ENCODE measurements at regions not wholly inside any gene's neighbourhood (a gene's known extent, or its start where the extent isn't known, plus 50 kb on each side); places are given as distances from the start of the nearest gene placed in this dataset.

- no peak for DNase-seq
These were observed 51.5 kb upstream of the ARID1B start for GRCh38 chr6:156725712-156726111.

DNA sequence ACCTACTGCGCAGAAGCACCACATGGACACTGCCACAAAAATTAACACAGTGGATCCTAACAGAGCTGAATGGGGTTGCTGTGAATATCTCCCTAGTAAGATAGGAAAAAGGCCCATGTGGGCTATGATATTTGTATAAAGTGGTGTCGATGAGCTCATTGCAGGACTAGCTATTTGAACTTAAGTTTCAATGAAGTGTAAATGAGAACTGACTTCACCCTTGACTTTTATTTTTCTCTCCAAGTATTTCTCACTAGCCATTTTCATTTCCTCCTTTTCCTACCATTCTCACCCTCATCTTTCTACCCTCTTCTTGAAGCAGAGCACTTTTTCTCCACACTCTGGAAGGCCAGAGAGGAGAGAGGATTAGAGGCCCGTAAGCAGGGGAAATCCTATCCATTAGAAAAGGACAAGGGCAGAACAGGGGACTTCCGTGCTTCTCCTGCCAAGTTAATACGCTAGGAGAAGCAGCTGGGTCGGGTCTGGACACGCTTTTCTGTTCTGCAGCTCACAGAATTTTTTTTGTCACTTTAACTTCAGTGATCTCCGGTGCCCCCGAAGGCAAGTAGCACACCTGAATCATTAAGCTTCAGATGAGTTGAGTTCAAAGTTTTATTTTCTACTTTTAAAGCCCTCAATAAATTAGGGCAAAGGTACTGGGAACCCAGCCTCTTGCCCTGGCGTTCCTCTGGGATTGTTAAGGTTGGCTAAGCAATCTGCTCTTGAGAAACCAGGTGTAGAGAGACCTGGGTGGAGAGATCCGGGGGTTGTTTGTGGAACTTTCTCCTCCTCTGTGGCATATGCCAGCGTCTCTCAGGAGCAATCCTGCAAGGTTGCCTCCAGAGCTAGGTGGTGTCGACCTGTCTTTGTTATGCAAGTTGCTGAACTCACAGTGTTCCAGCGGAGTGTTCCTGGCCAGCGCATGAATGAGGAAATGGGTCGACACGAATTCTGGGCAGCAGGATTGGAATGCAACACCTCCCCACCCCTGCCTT is 56.2 kb upstream of the ARID1B start:
- no peak for DNase-seq

- peak; percentile 56 for DNase-seq
These were observed 57.2 kb upstream of the ARID1B start for GRCh38 chr6:156719720-156720563.

DNA sequence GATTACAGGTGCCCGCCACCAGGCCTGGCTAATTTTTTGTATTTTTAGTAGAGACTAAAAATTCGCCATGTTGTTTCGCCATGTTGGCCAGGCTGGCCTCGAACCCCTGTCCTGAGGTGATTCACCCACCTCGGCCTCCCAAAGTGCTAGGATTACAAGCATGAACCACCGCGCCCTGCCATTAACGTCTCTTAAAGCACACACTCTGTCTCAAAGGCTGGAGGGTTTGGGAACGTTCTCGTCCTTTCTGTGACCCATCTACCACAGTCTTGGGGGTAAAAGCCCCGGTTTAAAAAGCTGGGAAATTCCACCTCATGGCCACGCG is 57.8 kb upstream of the ARID1B start:
- no peak for DNase-seq

- DNase-seq: peak; percentile 16
These were observed 58.4 kb upstream of the ARID1B start for GRCh38 chr6:156718647-156719394.

GRCh38 chr6:156717542-156717941 is 59.6 kb upstream of the ARID1B start:
- DNase-seq: no peak

- DNase-seq: no peak
These were observed 61.3 kb upstream of the ARID1B start for GRCh38 chr6:156715839-156716238.

DNA sequence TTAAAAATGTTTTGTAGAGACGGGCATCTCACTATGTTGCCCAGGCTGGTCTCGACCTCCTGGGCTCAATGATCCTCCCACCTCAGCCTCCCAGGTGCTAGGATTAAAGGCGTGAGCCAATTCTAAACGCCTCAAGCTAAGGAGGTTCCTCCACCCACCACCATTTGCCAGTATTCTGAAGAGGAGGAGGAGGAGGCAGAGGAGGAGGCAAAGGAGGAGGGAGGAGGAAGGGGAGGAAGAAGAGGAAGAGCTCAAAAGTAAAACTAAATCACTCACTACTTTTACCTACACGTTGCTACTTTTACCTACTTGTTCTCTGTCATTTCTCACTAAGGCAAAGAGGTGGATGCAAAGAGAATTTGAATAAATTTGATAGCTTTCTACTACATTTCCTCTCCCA is 63.6 kb upstream of the ARID1B start:
- no peak for DNase-seq

- no peak for DNase-seq
These were observed 66.7 kb upstream of the ARID1B start for GRCh38 chr6:156710479-156710878.

DNA sequence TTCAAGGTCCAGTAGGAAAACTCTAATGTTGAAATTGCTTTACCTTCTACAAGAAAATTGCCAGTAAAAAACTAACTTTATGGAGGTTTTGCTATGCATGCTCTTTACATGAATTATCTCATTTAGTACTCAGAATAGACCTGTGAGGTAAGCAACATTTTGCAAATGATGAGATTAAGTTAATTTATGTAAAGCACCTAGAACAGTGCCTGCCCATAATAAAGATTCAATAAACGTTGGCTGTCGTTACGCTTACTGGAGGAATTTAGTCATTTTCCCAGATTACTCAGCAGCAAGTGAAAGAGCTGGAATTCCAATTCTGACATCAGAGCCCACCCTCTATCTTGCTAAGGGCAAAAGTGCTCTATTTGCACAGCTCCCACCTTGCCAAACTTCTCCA is 69.4 kb upstream of the ARID1B start:
- DNase-seq: no peak

DNA sequence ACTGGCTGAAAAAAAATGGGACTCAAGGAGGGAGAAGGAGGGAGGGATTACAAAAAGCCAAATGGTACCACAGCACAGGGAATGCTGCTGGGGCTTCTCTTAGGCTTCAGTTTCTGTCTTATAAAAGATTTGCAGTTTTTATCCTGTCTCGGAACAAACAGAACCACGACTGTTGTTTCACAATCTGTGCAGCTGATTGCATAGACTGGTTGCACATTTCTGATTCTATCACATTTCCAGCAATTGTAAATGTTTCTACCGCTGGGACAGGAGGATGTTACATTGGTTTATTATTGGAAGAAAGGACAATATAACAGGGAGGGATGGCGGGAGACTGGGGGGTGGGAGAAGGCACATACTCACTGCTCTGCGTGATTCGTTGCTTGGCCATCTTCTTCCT is 73.5 kb upstream of the ARID1B start:
- DNase-seq: no peak

DNA sequence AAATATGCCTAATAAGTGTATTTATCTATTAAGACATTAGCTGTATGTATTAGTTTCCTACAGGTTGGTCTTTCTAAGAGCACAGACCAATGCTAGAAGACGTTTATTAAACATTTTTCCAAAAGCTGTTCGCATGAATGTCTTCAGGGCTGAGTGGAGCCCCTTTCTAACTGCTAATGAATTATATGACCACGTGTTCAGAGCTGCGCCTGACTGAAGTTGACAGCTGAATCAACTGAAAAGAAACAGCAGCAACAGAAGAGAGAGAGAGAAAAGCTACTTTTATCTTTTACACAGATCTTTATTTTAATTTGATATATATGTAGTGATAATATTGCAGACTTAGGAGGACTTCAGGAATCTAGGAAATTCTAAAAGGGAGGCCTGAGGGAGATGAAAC is 75.2 kb upstream of the ARID1B start:
- no peak for DNase-seq

DNA sequence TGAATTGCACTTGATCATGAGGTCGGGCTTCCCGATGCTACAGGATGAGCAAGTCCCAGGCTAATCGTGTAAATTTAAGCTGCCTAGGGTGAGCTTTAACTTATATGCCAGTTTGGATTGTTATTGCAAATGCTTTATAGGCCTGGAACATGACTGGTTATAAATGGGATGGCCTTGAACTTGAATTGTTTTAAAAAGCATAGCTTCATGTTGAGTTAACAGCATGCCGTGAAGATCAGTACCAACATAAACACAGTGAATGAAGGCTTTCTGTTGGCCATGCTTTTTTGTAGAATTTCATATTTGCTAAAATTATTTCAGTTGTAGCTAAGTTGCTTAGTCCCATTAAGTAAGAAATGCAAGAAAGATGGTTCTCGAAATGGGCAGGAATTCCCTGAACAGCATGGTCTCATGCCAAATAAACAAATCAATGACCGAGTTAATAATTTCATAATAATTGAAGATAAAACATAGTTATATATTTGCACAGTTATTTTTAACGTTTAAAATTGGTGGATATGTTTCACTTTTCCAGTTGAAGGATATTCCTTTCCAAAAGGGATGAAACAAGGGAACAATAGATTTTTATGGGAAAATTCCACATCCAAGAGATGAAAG is 76.6 kb upstream of the ARID1B start:
- no peak for DNase-seq

DNA sequence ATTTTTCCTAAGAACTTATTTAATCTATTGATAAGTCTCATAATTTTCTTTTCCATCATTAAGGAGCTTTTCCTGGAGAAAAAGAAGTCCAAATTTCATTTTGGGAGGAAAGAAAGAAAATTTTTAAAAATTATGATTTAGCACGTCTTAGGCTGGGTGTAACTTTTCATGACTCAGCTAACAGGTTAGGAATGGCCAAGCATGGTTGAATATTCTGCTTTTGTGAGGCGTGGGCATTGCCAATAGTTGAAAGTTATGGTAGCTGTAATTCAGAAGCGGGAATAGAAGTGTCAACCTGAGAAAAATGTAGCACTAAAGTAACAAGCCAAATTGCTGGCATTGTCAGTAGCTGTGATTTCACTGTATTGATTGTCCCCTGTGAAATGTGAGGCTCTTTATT is 77.2 kb upstream of the ARID1B start:
- DNase-seq: no peak

DNA sequence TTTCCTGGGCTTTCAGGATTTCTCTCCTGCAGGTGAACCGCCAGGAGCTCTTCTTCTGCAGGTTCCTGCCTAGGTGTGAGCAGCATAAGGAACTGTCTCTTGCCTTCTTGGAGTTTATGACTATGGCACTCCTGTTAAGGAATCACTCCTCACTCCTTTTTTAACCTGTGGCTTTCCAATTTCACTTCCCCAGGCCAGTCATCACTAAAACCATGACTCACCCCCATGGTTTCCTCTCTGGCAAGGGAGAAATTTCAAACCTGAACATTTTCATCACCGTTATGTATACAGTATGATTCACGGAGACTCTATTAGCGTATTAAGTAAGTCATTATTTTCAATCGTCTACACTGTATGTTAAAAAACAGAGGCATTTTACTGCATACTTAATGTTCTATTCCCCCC is 78.2 kb upstream of the ARID1B start:
- DNase-seq: no peak

DNA sequence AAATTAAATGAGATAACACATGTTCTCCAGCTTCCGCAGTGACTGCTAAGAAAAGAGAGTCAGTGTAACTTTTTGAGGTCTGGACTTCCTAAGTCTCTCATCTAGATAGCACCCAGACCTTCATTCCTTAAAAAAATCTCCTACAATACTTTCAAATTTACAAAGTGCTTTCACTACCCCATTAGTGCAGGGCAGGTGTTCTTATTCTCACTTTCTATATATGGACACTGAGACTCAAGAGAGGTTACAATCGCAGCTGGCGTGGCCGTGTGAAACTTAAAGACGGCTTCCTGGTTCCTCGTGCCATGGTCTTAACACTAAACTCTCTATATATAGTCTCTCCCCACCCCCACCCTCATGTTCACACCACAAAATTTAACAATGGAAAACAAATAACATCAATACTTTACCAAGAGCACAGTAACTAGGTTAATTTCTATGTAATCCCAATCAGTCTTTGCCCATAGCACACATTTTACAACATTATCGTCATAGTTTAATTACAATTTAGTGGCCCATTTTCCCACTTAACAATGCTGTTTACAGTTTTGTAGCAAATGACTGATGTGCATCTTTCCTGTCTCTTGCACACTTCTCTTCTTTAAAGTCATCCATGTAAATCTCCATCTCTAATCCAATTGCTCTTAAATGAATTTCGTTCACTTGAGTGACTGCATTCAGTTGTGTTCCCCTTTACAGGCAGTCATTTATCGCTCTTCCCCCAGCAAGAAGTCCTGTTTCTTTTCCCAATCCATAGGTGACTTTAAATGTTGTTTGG is 78.8 kb upstream of the ARID1B start:
- DNase-seq: no peak

GRCh38 chr6:156697225-156697830 is 79.8 kb upstream of the ARID1B start:
- no peak for DNase-seq

DNA sequence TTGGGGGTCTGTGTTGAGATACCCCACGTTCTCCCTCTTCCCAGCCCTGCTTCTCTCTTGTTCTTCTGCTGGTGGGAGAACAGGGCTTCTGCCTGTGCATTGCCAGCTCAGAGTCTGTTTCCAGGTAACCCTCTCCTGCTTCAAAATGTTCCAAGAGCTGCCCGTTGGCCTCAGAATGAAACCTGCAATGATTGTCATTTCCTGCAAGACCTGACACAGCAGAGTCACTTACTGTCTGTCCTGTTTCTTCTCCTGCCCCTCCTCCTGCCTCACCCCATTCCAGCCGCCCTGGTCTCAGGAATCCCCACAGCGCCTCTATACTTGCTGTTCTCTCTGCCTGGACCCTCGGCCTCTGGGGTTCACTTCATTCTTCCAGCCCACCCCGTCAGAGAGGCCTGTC is 81.4 kb upstream of the ARID1B start:
- no peak for DNase-seq

DNA sequence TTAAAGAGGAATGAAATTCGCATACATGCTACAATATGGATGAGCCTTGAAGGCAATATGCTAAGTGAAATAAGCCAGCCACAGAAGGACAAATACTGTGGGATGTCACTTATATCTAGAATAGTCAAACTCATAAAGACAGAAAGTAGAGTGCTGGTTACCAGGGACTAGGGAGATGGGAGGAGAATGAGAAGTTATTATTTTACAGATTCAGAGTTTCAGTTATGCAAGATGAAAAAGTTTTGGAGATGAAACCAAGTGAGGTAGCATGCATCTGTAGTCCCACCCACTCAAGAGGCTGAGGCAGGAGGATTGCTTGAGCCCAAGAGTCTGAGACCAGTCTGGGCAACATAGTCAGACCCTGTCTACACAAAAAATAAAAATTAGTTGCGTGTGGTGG is 82.5 kb upstream of the ARID1B start:
- DNase-seq: no peak

DNA sequence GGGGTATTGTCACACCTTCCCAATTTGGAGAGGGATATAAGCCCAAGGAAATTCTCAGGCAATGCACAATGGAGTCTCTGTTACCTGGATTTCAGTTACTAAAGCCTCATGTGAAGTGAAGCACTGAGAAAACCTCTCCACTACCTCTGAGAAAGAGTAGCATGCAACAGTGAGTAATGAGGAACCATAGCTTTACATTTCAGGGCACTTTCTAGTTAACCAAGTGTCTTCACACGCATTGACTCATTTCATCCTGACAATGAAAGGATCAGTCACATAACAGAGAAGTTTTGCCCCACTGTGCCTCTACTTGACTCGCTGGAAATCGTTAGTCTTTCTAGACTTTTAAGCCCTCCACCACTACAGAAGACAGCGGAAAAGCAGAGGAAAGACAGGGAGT is 86.2 kb upstream of the ARID1B start:
- DNase-seq: no peak

DNA sequence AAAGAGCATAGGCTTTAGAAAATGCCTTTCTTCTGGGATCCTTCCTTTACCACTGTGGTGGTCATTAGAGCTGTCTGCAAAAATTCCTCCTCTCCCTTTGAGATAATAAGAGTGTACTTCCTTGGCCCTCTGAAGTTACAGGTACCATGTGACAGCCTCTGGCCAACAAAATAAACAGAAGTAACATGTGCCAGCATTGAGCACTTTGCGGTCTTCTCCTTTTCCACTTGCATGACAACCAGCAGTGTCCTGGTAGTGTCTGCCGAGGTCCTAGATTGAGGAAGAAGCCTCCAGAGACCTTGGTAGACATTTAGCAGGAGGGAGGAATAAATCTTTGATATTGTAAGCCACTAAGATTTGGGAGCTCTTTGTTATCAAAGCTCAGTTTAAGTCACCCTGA is 87.5 kb upstream of the ARID1B start:
- no peak for DNase-seq

Measured in occipital lobe (tissue), 1 donor.